ENCODE measurements at regions not wholly inside any gene's neighbourhood (a gene's known extent, or its start where the extent isn't known, plus 50 kb on each side); places are given as distances from the start of the nearest gene placed in this dataset.
"Not testable (repeated sequence)": the region's sequence is repeated elsewhere in the genome, so short reads cannot be mapped to it uniquely, and the experiment has no call there.

DNA sequence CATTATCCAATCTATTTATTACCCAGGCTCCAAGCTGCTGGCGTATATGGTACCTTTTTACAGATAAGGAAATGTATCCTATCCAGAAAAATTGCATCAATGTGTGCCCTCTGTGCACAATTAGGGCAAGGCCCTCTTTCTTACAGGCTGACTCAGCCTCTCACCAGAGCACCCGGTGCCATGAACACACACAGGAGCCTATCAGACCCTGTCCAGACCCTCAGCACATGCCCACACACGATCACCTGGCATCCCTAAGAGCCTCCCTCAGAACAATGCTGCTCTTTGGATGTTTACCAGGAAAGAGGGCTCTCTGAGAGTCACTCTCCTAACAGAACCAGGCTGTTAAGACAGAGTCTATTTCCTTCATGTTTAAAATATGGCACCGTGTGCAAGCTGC lies 460.0 kb upstream of the TBL1XR1 start:
- H3K4me3 ChIP-seq (ENCODE audit: low read depth, low read length): no peak overlapping the region
- DNase-seq (ENCODE audit: low read depth): no peak
- TF ChIP-seq MYC (IDR thresholded peaks at IDR 0.05; ENCODE audit: low read depth, low read length) (no peak), POLR2A (IDR thresholded peaks at IDR 0.05; ENCODE audit: extremely low read depth, insufficient read length) (no peak)
- TF ChIP-seq, protein P1, sequence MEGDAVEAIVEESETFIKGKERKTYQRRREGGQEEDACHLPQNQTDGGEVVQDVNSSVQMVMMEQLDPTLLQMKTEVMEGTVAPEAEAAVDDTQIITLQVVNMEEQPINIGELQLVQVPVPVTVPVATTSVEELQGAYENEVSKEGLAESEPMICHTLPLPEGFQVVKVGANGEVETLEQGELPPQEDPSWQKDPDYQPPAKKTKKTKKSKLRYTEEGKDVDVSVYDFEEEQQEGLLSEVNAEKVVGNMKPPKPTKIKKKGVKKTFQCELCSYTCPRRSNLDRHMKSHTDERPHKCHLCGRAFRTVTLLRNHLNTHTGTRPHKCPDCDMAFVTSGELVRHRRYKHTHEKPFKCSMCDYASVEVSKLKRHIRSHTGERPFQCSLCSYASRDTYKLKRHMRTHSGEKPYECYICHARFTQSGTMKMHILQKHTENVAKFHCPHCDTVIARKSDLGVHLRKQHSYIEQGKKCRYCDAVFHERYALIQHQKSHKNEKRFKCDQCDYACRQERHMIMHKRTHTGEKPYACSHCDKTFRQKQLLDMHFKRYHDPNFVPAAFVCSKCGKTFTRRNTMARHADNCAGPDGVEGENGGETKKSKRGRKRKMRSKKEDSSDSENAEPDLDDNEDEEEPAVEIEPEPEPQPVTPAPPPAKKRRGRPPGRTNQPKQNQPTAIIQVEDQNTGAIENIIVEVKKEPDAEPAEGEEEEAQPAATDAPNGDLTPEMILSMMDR (IDR thresholded peaks at IDR 0.05; ENCODE audit: low read depth, low read length): no peak
- TF ChIP-seq, protein P2, sequence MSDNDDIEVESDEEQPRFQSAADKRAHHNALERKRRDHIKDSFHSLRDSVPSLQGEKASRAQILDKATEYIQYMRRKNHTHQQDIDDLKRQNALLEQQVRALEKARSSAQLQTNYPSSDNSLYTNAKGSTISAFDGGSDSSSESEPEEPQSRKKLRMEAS (IDR thresholded peaks at IDR 0.05; ENCODE audit: low read depth, low read length): no peak

GRCh38 chr3:177658354-177658753 lies 461.1 kb upstream of the TBL1XR1 start:
- TF ChIP-seq, protein P1 (IDR thresholded peaks at IDR 0.05; ENCODE audit: low read depth, low read length): no peak
- no peak overlapping the region for H3K4me3 ChIP-seq (ENCODE audit: low read depth, low read length)
- DNase-seq (ENCODE audit: low read depth): no peak

DNA sequence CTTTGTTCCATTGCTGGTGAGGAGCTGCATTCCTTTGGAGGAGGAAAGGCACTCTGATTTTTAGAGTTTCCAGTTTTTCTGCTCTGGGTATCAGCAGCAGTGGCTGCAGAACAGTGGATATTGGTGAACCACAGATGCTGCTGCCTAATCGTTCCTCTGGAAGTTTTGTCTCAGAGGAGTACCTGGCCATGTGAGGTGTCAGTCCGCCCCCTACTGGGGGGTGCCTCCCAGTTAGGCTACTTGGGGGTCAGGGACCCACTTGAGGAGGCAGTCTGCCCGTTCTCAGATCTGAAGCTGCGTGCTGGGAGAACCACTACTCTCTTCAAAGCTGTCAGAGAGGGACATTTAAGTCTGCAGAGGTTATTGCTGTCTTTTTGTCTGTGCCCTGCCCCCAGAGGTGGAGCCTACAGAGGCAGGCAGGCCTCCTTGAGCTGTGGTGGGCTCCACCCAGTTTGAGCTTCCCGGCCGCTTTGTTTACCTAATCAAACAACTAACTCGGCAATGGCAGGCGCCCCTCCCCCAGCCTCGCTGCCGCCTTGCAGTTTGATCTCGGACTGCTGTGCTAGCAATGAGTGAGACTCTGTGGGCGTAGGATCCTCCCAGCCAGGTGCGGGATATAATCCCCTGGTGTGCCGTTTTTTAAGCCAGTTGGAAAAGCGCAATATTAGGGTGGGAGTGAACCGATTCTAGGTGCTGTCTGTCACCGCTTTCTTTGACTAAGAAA lies 467.3 kb upstream of the TBL1XR1 start:
- H3K4me3 ChIP-seq (ENCODE audit: low read depth, low read length); DNase-seq (ENCODE audit: low read depth): not testable (repeated sequence)

GRCh38 chr3:177665122-177665808 lies 468.0 kb upstream of the TBL1XR1 start:
- TF ChIP-seq MYC (IDR thresholded peaks at IDR 0.05; ENCODE audit: low read depth, low read length) (no peak), POLR2A (IDR thresholded peaks at IDR 0.05; ENCODE audit: extremely low read depth, insufficient read length) (no peak)
- TF ChIP-seq, protein P2 (IDR thresholded peaks at IDR 0.05; ENCODE audit: low read depth, low read length): no peak
- TF ChIP-seq, protein P1 (IDR thresholded peaks at IDR 0.05; ENCODE audit: low read depth, low read length): no peak
- no peak for DNase-seq (ENCODE audit: low read depth)
- no peak overlapping the region for H3K4me3 ChIP-seq (ENCODE audit: low read depth, low read length)

DNA sequence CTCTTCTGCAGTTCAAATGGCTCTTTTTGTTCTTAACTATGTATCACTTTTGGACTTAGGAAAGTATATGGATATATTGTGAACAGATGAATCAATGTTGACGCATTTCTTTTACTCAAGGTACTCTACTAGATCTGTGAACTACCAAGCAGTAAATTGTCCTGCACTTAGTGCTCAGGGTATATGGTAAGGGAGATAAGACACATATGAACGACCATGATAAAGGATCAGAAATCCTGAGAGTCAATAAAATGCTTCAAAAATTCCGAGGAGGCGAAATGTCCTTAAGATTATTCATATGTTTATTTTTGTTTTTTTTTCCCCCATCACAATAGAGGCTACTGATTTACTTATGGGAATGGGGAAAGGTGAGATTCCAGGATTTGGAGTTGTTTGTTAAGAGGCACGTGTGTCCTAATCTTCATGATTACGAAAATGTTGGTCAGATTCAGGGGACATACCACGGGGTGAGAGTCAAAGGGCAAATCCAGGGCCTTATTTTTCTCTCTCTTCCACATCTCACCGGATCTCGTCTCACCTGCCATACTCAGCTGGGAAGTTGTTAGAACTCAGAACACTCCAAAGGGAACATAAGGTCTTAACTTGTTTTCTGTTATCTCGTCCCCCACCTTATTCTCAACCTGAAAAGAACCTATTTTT lies 475.1 kb upstream of the TBL1XR1 start:
- TF ChIP-seq, protein P1 (IDR thresholded peaks at IDR 0.05; ENCODE audit: low read depth, low read length): no peak
- TF ChIP-seq, protein P2 (IDR thresholded peaks at IDR 0.05; ENCODE audit: low read depth, low read length): no peak
- TF ChIP-seq POLR2A (IDR thresholded peaks at IDR 0.05; ENCODE audit: extremely low read depth, insufficient read length) (no peak), MYC (IDR thresholded peaks at IDR 0.05; ENCODE audit: low read depth, low read length) (no peak)
- H3K4me3 ChIP-seq (ENCODE audit: low read depth, low read length): no peak overlapping the region
- no peak for DNase-seq (ENCODE audit: low read depth)

- TF ChIP-seq, protein P1 (IDR thresholded peaks at IDR 0.05; ENCODE audit: low read depth, low read length): no peak
- TF ChIP-seq, protein P2 (IDR thresholded peaks at IDR 0.05; ENCODE audit: low read depth, low read length): no peak
- TF ChIP-seq MYC (IDR thresholded peaks at IDR 0.05; ENCODE audit: low read depth, low read length) (no peak), POLR2A (IDR thresholded peaks at IDR 0.05; ENCODE audit: extremely low read depth, insufficient read length) (no peak)
- peak; percentile 72 for DNase-seq (ENCODE audit: low read depth)
- no peak overlapping the region for H3K4me3 ChIP-seq (ENCODE audit: low read depth, low read length)
Measured at GRCh38 chr3:177673112-177673914, 476.0 kb upstream of the TBL1XR1 start.
